Stimulated activated CD8-positive, alpha-beta memory T cell treated with anti-CD3 and anti-CD28 coated beads, Interleukin-4, amount 100 ng/mL, for 48 hours (primary cell): ENCODE measurements at regions not wholly inside any gene's neighbourhood (a gene's known extent, or its start where the extent isn't known, plus 50 kb on each side); places are given as distances from the start of the nearest gene placed in this dataset.
"Not testable (repeated sequence)": the region's sequence is repeated elsewhere in the genome, so short reads cannot be mapped to it uniquely, and the experiment has no call there.

ENCODE experiments used
- DNase-seq: peaks from one replicate; pipeline ENCODE4 v3.0.0-alpha.2; 2020

DNA sequence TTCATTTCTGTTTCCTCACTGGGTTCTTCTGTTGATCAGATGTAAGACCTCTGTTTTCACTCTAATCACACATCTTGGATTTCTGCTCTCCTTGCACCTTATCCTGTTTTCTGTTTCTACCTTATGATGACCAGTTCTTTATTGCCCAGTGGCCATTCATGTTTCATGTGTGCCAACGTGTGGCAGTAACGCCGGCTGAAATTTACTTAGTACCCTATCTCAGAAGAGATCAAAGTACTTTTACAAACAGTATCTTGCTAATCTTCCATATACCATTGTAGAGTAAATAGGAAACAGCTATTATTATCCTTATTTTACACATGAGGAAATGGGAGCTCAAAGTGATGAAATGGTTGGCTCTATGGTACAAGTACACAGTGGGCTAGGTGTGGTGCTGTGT, 74.0 kb downstream of the GATA3 start:
- no peak for DNase-seq

DNA sequence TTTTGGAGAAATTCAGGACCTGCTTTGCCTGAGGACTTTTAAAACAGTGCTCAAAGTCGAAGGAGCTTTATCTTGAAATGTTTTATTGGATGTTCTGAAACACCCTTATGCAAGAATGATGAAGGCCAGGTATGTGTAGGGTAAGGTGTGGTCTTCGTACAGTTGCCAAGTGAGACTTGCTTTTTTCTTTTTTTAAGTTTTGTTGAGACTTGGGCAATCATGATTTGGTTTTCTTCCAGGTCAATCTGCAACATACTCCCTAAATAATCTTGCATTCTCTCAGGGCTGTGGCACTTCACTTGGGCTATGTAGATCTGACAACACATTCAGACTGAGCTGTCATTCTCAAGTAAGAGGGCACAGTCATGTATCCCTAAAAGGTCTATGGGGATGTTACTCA, 75.0 kb downstream of the GATA3 start:
- no peak for DNase-seq

DNA sequence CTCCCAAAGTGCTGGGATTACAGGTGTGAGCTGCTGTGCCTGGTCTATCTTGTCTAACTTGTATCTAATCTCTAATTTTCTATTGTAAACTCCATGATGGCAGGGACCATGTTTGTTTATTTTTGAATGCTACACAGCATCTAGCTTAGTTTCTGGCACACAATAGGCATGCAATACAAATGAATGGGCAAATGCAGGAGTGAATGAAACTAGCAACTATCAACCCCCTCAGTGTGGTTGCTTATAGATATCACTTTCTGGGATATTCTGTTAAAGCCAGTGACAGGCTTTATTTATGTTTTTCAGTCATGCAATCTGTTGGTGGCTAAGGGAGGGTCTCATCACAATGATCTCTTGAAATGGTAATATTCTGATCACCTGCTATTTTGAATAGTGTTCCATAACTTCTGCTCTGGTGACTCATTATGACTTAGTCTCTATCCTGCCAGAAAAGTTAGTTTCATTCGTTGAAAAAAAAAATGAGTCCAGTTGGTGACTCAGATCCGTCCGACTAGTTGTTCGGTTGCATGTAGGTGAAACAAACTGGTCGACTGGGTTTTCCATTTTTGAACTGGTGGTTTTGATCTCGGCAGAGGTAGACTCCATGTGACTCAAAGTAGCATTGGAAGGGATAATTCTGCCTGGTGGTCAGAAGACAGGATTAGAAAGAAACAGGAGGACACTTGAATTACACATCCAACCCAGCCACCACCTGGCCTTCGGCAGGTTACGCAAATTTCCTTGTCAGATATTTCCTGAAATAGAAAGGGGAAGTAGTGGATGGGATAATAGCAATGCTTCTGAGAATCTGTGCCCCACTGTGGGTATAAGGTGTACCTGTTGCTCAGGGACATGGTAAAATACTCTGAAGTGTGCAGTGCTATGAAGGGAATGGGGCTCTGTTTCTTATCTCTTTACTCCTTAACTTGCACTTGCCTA, 76.8 kb downstream of the GATA3 start:
- peak; percentile 51 for DNase-seq

DNA sequence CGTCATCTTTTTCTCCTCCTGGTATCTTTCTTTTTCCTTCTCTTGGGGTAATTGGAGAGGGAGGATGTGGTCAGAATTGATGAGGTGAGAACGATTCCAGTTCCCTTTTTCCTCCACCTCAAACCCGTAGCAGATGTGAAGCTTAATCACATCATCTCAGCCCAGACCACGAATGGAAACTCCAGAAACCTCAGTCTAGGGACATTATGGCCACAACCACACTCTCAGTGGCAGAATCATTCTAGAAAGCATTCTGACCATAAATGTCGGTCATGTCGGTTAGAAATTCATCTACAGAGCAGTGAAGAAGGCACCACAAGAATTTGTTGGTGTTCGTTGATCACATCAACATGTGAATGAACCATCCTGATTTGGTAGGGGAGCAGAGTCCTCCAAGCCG, 78.7 kb downstream of the GATA3 start:
- peak; percentile 78 for DNase-seq

DNA sequence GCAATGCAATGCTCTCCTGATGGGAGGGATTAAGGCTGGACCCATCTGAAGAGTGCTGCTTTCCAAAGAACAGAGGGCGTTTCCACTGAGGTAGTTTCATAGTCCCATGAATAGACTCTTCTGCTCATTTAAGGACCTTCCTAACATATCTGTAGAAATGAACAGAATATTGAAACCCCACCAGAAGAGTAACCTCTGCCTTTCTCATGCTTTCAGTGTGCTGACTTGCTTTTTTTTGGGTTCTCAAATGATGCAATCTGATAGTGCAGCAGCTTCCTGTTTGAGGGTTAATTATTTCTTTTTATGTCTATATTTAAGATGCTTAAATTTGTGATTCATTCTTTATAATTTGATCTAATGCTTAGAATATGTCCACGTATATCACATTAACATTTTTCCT, 82.2 kb downstream of the GATA3 start:
- DNase-seq: no peak

DNA sequence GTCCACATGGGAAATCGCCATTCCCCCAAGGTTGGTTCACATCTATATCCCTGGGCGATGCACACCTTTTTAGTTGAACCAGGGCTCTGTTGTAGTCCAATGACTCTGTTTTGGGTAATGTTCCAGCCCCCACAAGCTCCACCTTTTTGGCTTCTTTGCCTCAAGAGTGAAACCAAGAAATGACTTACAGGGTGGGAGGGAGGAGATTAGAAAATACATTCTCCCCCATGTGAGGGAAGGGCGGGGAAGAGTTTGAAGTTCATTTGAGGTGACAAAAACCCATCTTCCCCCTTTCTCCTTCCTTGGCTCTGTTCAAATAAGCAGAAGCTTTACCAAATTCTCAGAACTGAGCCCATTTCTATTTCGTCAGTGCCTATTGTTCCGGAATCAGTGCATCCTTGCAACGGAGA, 82.8 kb downstream of the GATA3 start:
- DNase-seq: peak; percentile 67

DNA sequence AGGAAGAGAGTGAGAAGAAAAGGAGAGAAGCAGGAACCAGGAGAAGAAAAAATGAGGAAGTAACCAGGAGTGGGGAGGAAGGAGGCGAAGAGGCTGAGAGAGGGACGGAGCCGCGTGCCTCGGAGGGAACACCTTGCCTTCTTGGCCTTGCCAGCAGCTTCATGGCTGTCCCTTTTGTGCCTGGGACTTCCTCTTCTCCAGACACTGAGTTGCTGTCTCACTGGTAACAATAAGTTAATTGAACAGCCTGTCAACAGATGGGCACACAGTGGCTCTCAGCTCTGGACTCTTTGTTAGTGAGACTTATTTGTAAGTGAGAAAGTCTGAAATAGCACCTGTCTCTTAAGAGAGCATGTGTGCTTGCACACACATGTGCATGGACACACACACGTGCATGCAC, 83.2 kb downstream of the GATA3 start:
- DNase-seq: peak; percentile 49

DNA sequence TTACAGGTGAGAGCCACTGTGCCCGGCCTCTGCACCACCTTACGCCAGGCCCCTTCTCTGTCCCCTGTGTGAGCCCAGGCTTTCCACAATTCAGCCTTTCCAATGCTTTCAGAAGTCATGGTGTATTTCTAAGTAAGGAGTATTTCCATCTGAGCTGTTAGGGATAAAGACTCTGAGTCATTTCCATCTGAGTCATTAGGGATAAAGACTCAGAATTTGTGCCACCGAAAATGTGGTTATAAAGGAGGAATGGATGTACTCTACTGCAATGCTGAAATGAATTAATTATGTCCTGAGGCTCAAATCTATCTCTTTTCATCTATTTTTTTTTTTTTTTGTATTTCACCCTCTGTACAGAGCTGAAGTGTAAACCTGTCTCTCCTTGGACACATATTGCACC, 84.0 kb downstream of the GATA3 start:
- DNase-seq: no peak

DNA sequence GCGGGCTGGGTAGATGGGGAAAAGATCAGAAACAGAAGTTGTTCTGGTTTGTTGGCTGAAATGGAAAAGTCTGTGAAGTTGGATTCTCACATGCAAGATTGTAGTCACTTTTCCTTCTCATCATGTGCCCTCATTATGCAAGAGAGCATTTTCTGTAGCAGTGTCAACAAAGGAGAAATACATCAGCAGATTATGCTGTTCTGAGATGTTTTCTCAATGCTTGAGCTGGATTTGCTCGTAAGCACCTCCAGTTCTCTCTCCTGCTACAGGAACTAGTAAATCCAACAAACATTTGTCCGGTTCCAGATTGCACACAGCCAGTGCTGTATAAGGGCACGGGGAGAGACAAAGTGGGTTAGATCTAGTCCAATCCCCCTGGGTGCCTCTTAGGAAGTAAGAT, 90.0 kb downstream of the GATA3 start:
- no peak for DNase-seq

DNA sequence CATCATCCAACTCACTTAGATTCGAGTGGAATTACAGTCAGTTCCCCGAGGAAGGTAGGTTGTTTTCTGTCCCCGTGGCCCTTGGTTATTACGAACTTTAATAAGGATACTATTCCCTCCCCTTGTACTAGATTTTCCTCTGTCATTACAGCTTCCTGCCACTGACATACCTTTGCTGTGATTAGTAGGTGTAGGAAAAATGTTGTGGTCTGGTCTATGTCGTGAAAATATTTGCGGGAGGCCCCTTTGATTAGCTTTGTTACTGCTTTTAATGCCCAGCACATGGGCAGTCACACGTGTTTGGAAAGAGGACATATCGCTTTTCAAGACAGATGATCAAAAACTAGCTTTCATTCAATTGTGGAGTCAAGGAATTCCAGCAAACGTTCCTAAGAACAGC, 92.2 kb downstream of the GATA3 start:
- no peak for DNase-seq

DNA sequence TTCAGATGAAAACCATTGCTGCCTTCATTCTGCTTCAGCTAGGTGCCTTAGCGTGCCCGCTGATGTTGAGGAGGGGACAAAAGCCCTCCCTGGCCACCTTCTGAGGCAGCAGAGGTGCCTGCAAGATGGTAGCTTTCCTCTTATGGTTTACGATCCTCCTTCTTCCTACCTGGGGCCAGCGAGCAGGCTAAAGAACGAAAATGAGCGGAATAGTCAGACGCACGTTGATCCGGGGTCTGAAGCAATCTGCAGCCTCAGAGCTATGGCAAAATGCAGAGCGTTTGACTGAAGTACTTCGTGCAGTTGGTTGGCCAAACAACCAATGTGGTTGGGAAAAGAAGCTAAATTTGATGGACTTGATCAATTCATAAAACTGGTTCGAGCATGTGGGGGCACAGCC, 95.5 kb downstream of the GATA3 start:
- no peak for DNase-seq

DNA sequence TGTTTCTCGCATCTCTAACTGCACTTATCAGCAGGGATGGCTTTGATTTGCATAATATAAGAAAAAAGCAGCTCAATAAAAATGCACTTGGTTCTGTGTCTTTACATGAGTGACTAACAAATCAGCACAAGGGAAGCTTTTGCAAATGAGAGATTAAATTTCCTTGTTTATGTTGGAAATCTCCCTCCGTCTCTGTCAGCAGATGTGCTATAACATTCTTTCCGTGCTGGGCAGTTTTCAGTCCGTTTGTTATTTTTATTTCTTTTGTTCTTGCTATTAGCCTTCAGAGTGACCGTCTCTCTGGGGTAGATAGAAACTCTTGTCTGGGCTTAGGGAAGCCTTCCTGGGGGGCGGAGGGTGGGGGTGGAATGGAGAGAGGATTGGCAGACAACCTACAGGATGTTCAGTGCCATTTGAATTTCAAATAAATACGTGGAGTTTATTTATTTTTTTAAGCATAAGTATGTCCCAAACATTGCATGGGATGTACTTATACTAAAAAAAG, 96.0 kb downstream of the GATA3 start:
- no peak for DNase-seq

DNA sequence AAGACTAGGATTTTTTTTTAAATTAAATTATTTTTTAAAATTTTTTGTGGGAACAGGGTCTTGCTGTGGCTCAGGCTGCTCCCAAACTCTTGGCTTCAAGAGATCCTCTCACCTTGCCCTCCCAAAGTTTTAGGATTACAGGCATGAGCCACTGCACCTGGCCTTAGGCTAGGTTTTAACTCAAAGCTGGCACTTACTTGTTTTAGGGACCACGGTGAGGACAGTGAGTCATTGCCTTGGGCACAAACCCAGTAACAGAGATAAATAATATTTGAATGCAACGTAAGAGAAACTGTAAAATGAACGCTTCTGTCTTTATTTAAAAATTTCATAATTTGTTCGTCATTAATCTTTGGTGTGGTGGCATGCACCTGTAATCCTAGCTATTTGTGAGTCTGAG, 96.6 kb downstream of the GATA3 start:
- no peak for DNase-seq

DNA sequence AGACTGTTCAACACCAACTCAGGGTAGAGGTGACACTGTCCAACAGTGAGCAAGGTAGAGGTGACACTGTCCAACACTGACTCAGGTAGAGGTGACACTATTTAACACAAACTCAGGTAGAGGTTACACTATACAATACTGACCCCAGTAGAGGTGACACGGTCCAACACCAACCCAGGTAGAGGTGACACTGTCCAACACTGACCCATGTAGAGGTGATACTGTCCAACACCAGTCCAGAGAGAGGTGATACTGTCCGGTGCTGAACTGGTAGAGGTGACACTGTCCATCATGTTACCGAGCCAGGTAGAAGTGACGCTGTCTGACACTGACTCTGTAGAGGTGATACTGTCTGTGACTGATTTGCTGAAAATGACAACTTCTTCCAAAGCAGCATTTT, 102.4 kb downstream of the GATA3 start:
- DNase-seq: no peak

DNA sequence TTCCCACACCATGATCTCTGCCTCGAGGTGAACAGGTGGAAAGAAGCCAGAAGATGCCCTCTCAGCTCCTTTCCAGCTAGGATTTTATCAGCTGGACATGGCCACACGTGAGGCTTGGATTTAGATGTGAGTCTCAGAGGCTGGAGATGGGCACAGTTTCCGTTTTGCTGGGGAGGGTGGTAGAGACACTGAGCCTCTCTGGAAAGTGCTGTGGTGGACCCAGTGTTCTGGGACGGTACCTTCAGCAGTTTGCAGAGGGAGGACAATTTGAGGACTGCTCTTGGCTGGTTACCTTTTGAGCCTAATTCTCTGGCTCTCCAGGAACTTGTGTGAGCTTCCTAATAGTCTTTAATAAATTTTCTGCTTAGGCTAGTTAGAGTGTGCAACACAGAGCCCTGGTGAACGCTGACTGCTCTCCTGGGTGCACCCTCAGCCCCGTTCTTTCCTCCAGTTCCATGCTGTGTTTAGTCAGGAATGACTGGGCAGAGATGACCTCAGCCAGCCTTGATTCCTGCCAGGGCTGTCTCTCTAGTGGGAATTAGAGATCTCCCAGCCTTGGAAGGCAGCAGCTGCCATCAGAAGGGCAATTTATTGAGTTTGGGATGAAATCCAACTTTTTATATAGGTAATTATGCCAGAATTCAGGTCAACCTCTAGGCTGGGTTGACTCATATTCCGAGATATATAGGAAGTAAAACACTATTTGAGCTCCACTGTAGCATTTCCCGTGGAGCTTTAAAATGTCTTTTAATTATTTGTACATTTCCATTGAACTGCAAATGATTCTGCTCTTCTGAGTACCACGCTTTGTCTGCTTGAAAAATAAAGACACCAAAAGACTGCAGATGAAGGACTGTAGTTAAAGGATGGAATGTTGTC, 103.9 kb downstream of the GATA3 start:
- DNase-seq: no peak

DNA sequence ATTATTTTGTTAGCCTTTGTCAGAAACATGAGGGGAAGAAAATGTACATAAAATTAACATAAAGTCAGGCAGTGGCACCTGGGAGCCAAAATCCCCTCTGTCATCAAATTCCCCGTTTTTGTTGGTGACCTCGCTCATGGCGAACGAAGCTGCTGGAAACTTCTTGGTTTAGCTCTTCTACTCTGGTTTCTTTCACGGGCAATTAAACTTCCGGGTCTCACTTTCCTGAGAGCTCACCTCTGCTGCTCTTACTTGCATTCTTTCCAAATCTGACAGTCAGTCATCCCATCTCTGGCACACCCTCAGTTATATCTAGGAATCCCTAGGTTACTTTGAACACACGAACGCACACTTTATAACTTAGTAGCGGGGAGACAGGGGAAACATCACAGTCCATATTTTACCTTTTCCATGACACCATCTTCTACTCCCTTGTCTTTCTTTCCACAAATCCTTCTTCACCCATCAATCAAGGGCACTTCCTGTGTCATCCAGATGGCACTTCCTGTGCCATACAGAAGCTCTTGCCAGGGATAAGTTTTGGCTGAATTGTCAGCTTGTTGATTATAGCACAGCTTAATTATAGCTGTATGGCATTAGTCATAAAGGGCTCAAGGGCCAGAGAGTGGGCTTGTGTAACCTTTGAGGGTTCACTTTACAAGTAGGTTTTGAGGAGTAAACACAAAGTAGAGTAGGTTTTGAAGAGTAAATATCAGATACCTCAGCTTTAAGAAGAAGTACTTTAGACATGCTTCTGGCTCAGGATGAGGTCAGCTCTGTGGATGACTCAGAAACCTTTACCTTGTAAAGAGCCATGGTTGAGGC, 105.1 kb downstream of the GATA3 start:
- DNase-seq: no peak

DNA sequence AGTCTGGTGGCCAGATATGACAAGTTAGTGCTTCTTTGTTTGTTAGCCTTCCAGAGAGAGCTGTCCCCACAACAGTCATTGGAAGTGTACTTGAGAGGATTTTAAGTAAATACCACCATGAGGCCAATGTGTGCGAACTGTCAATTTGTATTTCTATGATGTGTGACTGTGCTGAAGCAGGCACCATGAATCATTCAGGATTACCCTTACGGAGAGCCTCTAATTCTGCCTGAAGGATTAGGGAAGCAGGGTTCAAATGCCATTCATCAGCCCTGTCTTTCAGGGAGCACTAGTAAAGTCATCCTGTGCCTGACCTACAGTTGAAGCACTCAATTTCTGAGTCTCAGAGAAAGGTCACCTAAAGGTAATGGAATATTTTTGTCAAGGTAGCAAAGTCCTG, 109.3 kb downstream of the GATA3 start:
- no peak for DNase-seq

DNA sequence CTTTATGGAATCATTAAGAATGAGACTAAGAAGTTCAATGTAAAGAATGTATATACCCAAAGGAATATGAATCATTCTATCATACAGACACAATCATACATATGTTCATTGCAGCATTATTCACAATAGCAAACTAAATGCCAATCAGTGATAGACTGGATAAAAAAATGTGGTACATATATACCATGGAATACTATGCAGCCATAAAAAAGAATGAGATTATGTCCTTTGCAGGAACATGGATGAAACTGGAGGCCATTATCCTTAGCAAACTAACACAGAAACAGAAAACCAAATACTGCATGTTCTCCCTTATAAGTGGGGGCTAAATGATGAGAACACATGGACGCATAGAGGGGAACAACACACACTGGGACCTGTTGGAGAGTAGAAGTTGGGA, 110.2 kb downstream of the GATA3 start:
- not testable (repeated sequence) for DNase-seq

DNA sequence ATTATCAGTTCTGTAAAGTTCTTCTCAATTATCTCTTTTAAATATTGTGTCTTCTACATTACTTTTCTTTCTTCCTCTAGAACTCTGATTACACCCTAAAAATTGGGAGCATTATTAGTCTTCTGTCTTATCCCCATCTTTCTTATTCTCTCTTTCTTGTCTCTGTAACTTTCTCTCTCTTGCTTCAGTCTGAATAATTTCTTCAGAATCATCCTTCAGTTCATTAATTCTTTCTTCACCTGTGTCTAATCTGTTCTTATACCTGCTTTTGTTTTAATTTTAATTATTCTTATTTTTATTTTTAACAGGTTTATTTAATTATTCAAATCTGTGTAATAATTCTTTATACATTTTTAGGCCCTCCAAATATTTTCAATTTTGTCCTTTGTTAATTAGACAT, 114.3 kb downstream of the GATA3 start:
- no peak for DNase-seq

DNA sequence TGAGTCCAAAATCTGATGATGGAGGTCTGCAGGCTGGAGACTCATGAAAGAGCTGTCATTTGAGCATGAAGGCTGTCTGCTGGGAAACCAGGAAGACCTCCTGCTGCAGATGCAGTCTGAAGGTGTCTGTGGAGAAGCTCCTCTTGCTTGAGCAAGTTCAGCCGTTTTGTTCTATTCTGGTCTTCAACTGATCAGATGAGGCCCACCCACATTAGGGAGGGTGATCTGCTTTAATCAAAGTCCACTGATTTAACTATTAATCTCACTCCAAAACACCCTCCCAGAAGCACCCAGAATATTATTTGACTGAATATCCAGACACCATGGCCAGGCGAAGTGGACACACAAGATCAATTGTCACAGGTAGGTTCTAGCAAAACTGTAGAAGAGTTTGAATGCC, 116.5 kb downstream of the GATA3 start:
- DNase-seq: no peak

DNA sequence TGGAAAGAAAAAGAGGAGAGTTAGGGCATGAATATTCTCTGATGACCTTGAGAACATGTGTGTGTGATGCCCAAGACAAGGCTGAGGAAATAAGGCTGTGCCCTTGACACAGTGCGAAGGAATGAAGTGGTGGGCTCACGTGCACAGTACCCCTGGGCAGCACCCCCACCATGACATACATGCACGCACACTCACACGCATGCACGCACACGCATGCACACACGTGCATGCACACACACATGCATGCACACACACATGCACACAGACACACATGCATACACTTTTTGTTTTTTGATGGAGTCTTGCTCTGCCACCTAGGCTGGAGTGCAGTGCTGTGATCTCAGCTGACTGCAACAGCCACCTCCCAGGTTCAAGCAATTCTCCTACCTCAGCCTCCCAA, 118.1 kb downstream of the GATA3 start:
- no peak for DNase-seq

DNA sequence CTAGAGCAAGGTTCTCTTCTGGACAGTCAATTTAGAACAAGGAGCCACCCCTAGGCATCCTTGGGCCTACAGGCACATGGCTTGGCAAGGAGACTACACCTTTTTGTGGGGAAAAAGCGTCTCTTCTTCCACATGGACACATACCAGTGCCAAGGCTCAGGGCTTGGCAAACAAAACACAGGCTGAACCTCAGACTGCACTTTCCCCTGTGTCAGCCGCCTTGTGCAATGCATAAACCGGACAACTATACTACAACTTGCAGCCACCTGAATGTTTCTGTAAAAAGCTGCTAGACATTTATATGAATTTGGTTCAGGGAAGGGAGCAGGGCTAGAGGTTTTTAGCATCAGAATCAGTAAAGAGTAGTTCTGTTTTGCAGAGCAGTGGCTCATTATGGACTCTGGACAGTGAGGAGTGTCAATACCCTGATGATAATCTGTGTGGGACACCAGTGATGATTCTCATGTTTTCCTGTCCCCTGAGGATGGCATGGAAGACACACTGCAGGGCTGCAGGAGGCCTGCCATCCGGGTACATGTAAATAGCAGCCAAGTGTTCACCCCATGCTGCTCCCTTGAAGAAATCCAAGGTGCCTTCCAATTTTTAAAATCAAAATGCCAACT, 118.9 kb downstream of the GATA3 start:
- DNase-seq: no peak

DNA sequence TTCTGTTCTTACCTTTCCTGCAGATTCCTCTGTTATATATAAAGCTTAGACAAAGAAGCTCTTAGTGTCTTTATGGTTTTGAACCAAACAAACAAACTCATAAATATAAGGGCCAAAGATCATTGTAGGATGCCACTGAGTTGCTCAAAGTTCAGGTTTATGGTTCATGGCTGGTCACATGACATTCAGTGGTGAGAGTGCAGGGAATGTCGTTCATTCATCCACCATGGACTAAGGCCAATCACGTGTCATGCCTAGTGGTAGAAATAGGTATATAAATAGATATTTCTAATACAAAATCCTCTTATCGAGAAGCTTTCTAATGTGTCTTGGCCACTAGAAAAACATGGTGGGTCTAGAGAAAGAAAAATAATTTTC, 119.4 kb downstream of the GATA3 start:
- DNase-seq: no peak
